ENCODE measurements at regions not wholly inside any gene's neighbourhood (a gene's known extent, or its start where the extent isn't known, plus 50 kb on each side); places are given as distances from the start of the nearest gene placed in this dataset.

GRCh38 chr1:58041621-58042020 is 504.9 kb downstream of the OMA1 start:
- TF ChIP-seq CTCF (IDR thresholded peaks at IDR 0.05; ENCODE audit: insufficient read depth, low read depth, low read length) = no peak
- no peak for TF ChIP-seq EZH2 (IDR thresholded peaks at IDR 0.05; ENCODE audit: insufficient read depth, low read length)

Measured in astrocyte (in vitro differentiated cells and primary cell).